ENCODE measurements at regions not wholly inside any gene's neighbourhood (a gene's known extent, or its start where the extent isn't known, plus 50 kb on each side); places are given as distances from the start of the nearest gene placed in this dataset.
A peak's percentile ranks its signal among the peaks of the same experiment; 100 is the strongest.

DNA sequence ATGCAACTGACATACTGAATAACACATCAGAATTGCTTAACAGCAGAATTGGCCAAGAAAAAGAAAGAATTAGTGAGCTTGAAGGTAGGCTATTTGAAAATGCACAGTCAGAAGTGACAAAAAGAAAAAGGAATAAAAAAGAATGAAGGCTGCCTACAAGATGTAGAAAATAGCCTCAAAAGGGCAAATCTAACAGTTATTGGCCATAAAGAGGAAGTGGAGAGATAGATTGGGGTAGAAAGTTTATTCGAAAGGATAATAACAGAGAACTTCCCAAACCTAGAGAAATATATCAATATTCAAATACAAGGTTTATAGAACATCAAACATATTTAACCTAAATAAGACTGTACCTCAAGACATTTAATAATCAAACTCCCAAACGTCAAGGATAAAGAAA is 67.5 kb downstream of the ATP6V1G3 start:
- DNase-seq (ENCODE audit: low read depth in 1 of 2, low spot score in 1 of 2): no peak

DNA sequence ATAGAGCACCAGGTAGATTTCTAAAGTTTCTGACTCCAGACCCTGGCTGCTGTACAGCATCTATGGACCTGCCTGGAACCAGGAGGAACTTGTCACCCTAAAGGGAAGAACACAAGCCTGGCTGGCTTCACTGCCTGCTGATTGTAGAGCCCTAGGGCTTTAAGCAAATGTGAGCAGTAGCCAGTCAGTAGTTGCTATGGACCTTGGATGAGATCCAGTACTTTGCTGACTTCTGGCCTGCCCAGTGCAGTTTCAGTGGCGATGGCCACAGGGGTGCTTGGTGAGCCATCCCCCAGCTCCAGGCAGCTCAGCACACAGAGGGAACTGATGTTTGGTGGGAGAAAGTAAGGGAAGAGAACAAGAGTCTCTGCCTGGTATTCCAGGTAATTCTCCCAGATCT is 68.4 kb downstream of the ATP6V1G3 start:
- no peak for DNase-seq (ENCODE audit: low read depth in 1 of 2, low spot score in 1 of 2)

DNA sequence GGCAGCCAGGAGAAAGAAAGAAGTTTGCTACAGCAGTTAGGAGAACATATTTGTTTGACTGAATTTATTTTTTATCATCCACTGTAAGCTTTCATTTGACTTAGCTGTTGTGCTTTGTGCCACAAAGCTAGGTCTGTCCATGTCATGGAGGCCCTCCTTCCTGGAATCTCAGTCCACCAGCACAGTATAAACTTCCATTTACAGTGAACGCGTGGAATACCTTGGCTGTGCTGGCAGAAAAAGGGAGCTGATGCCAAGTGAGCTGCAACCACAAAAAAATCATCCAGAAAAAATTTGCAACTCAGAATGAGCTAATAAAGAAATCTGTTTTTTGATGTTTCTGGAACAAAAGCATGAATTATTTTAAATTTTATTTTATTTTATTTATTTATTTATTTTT is 72.6 kb downstream of the ATP6V1G3 start:
- no peak for DNase-seq (ENCODE audit: low read depth in 1 of 2, low spot score in 1 of 2)

DNA sequence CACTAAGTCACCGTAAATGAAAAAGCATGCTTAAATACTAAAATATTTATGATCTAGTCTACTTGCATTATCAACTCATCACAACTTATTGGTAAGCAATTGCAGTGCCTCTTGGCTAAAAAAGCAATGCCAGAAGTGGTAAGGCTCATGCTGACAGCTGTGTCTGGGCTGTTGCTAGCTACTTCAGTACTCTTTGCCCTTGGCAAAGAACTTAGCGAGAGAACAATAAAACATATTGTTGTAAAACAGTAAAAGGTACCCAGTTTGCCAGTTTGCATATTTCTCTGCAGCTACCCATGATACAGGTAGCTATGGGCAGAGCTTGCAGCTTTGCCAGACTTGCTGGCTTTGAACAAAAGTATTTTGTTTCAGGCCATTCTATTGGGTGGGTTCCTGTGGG is 73.1 kb downstream of the ATP6V1G3 start:
- DNase-seq (ENCODE audit: low read depth in 1 of 2, low spot score in 1 of 2): no peak

- DNase-seq (ENCODE audit: low read depth in 1 of 2, low spot score in 1 of 2): peak in 1 of 2 donors; percentile 17
Measured at GRCh38 chr1:198465201-198466144, 75.0 kb downstream of the ATP6V1G3 start.

GRCh38 chr1:198463709-198464108 is 76.8 kb downstream of the ATP6V1G3 start:
- no peak for DNase-seq (ENCODE audit: low read depth in 1 of 2, low spot score in 1 of 2)

DNA sequence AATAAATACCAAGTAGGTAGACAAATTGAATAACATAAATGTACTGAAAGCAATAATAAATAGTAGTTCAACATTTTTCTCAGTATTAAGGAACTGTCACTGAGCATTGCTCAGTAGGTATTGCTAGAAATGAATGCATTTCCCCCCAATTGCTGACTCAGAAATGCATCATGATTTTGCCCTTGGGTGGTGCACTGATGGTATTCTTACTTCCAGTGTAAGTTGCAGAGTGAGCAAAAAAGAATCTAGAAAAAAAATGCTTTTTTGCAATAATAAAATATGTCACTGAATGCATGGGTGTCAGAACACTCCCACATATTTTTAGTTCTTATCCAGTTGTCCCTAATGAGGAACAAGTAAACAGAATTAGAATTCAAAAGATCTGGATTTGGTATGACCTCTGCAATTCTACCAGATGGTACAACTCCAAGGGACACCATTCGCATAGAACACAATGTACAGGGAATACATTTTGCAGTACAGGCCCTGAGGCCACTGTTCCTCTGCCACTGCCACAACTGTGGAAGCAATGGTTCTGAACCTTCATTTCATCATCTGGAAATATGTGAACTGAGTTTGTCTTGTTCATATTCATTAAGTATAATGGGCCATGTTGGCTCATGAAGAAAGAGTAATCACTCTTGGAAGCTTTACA is 78.0 kb downstream of the ATP6V1G3 start:
- no peak for DNase-seq (ENCODE audit: low read depth in 1 of 2, low spot score in 1 of 2)

DNA sequence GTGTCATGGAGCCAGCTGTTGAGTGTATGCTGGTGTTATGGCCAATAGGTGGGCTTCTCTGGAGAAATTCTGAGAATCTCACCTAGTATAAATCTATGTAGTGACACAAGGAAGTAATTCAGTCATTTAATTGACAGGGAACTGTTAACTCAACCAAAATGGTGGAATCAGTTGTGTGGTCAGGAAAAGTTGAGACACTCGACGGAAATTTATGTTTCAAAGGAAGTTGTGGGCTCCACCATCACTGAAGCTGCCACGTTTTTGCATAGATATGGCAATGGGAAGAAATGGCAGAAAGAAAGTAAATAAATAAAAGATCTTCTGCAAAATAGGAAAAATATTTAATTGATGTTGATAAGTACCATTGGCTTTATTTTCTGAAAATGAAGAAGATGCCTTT is 84.5 kb downstream of the ATP6V1G3 start:
- no peak for DNase-seq (ENCODE audit: low read depth in 1 of 2, low spot score in 1 of 2)

DNA sequence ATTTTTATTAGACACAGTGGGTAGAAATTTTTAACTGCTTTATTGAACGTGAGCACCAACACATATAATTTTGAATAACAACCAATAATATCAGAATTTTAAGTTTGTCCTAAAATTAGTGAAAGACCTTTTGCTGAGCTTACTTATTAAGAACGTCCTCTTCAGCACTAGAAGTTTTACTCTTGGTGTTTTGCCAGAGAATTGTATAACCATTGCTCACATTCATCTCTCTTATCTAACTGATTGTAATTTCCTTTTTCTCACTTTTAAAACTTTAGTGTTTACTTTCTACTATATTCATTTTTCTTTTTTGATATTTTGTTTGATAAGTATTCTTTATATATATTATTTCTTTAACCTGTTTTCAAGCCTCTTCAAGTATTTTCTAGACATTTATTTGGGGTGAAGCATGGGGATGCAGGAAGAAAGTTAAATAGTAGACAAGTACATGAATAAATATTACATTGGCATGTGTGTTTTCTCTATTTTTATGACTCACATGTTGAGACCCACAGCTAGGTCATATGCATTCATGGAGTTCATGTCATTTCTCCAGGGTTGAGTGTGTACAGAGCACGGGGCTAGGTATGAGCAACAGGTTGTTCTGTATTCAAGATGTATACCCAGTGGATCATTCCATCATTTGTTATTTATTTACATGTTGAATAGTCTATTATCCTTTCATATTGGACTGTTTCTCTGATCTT is 90.6 kb downstream of the ATP6V1G3 start:
- DNase-seq (ENCODE audit: low read depth in 1 of 2, low spot score in 1 of 2): no peak

DNA sequence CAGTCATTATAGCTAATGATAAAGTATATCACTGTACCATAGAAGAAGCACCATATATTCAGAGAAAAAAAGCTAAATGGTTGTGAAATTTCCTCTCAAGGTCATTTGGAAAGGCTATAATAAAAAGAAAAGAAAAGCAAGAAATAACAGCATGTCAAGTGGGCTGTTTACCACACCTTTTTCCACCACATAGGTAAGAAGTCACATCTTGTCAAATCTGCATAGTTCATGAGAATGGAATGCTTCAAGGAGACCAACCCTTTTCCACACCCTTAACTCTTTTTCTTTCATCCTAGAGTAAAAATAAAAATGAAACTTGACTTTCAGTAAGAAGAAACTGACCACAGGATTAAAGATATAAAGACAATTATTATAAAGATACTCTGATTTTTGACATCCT is 91.2 kb downstream of the ATP6V1G3 start:
- no peak for DNase-seq (ENCODE audit: low read depth in 1 of 2, low spot score in 1 of 2)

DNA sequence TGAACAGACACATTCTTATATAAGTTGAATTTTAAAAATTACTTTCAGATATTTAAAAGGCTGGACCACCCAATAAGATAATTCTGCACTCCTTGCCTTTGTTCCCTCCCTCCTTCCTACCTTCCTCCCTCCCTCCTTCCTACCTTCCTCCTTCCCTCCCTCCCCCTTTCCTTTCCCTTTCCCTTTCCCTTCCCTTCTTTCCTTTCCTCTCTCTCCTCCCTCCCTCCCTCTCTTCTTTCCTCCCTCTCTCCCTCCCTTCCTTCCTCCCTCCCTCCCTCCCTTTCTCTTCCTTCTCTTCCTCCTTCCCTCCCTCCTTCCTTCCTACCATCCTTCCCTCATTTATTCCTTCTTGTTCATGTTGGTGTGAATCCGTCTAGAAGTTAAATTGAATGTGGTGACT is 93.0 kb downstream of the ATP6V1G3 start:
- no peak for DNase-seq (ENCODE audit: low read depth in 1 of 2, low spot score in 1 of 2)

DNA sequence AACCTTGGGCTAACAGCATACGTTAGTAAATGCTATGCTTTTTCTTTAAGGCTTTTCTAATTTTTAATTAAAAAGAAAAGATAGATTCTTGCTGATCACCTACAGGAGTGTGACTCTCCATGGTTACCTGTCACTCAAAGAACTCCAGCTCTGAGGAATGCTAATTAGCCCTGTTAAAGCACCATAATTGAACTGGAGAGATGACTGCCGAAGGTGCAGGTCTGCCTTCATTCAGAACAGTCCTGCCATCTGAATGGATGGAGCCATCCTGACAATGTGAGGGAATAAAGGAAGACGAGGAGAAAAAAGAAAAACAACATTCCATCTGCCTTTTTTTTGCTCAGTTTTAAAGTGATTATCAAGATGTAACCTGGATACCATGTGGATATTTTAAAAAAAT is 94.6 kb downstream of the ATP6V1G3 start:
- DNase-seq (ENCODE audit: low read depth in 1 of 2, low spot score in 1 of 2): no peak

- DNase-seq (ENCODE audit: low read depth in 1 of 2, low spot score in 1 of 2): no peak
Measured at GRCh38 chr1:198444792-198445191, 95.7 kb downstream of the ATP6V1G3 start.

DNA sequence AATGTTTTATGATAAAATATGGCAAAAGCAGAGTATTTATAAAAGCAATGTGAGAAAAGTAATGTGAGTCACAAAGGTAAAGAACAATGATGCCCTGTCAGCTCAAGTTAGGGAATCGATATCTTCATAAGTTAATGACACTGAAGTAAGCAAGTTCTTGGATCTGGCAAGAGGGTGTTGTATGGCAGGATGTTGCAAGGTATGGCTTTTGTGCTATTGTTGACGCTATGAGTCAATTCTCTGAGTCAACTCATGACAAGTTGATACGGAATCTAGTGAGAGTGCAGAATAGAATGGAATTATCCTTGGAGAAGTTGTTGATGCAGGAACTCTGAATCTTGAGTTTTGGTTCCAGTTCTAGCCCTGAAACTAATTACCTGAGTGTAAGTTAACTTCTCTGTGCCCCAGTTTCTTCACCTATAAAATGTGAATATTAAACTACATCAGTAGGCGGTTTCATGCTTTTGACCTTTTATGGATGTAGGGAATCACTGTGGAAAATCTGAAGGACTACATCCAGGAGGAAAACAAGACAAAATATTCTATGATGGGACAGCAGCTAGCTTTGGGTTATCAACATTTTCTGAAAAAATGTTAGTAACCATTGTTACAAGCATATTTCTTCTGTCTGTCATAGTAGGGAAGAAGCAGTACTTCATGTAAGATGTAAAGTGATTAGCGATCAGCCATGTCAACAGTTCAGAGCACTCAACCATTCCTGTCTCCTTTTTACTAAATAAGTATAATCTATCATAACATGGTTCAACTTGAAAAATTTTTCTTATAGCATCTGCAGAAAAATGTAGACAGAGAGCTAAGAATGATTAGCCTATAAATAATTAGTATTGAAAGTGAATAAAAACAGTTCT is 96.9 kb downstream of the ATP6V1G3 start:
- no peak for DNase-seq (ENCODE audit: low read depth in 1 of 2, low spot score in 1 of 2)

DNA sequence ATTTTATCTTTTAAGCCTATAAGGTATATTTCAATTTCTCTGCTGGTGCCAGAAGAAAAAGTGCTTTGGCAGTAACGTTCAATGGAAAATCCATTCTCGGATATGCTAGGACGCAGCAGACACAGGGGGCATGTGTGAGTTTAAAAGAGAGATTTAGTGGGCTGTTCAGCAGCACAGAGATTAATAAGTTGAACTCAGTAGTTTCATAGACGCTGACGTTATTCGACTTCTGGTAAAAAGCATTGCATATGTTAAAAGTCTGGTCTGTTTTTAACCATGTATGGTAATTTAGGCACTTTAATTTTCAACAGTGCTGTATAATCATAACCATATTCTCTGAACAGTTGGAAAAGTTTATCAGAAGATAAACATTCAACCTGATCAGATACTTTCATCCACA is 99.6 kb downstream of the ATP6V1G3 start:
- DNase-seq (ENCODE audit: low read depth in 1 of 2, low spot score in 1 of 2): no peak

- DNase-seq (ENCODE audit: low read depth in 1 of 2, low spot score in 1 of 2): no peak
Measured at GRCh38 chr1:198437332-198437731, 103.1 kb downstream of the ATP6V1G3 start.

GRCh38 chr1:198436276-198436675 is 104.2 kb downstream of the ATP6V1G3 start:
- no peak for DNase-seq (ENCODE audit: low read depth in 1 of 2, low spot score in 1 of 2)

DNA sequence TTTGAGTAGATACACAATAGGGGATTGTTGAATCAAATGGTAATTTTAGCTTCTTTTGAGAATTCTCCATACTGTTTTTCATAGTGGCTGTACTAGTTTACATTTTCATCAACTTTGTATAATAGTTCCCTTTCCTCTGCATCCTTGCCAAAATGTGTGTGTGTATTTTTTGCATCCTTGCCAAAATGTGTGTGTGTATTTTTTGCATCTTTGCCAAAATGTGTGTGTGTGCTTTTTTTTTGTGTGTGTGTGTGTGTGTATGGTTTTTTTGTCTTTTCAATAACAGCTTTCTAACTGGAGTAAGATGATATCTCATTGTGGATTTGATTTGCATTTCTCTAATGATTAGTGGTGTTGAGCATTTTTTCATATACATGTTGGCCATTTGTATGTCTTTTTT is 105.4 kb downstream of the ATP6V1G3 start:
- no peak for DNase-seq (ENCODE audit: low read depth in 1 of 2, low spot score in 1 of 2)

- DNase-seq (ENCODE audit: low read depth in 1 of 2, low spot score in 1 of 2): no peak
Measured at GRCh38 chr1:198424441-198424840, 116.0 kb downstream of the ATP6V1G3 start.

- no peak for DNase-seq (ENCODE audit: low read depth in 1 of 2, low spot score in 1 of 2)
Measured at GRCh38 chr1:198423673-198424072, 116.8 kb downstream of the ATP6V1G3 start.

DNA sequence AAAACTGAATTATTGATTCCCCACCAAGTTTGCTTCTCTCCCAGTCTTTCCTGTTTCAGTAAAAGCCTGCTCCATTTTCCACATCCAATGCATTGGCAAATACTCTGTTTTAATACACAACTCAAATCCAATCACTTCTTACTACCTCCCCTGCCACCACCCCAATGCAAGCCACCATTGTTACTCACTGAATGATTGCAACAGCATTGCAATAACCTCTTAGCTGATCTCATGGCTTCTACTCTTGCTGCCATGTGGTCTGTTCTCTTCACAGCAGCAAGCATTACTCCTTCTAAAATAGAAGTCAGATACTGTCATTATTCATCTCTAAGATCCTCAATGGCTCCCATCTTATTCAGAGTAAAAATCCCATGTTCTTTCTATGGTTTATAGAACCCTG is 123.4 kb downstream of the ATP6V1G3 start:
- DNase-seq (ENCODE audit: low read depth in 1 of 2, low spot score in 1 of 2): no peak

All from activated CD4-positive, alpha-beta T cell treated with anti-CD3 and anti-CD28 coated beads, Interleukin-2, amount 50 U/mL, for 24 hours (primary cell).